ENCODE measurements at regions not wholly inside any gene's neighbourhood (a gene's known extent, or its start where the extent isn't known, plus 50 kb on each side); places are given as distances from the start of the nearest gene placed in this dataset.

GRCh38 chr1:224493269-224493668, 58.7 kb upstream of the WDR26 start:
- no peak for TF ChIP-seq CTCF (IDR thresholded peaks at IDR 0.05; ENCODE audit: insufficient read depth, low read depth, low read length)
- no peak for DNase-seq (ENCODE audit: low read depth)
- H3K4me3 ChIP-seq (ENCODE audit: low read depth, low read length): no peak overlapping the region

- TF ChIP-seq CTCF (IDR thresholded peaks at IDR 0.05; ENCODE audit: insufficient read depth, low read depth, low read length): no peak
- DNase-seq (ENCODE audit: low read depth): no peak
- H3K4me3 ChIP-seq (ENCODE audit: low read depth, low read length): no peak overlapping the region
These were observed 59.7 kb upstream of the WDR26 start for GRCh38 chr1:224494343-224494742.

DNA sequence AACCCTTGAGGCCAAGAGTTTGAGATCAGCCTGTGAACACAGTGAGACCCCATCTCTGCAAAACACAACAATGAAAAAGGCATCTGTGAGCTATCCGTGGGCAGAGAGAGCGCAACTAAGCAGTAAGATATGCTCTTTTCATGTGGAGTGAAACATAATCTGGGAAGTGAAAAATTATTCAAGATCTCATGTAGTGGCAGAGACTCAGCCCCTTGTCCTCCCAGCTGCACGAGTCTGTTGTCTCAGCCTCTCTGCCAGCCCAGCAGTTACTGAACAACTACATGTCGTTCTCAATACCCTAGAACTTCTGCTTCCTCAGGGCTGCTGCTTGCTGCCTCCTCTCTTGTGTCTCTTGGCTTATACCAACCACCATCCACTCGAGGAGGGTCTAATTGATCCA, 61.3 kb upstream of the WDR26 start:
- TF ChIP-seq CTCF (IDR thresholded peaks at IDR 0.05; ENCODE audit: insufficient read depth, low read depth, low read length): no peak
- H3K4me3 ChIP-seq (ENCODE audit: low read depth, low read length): no peak overlapping the region
- no peak for DNase-seq (ENCODE audit: low read depth)

DNA sequence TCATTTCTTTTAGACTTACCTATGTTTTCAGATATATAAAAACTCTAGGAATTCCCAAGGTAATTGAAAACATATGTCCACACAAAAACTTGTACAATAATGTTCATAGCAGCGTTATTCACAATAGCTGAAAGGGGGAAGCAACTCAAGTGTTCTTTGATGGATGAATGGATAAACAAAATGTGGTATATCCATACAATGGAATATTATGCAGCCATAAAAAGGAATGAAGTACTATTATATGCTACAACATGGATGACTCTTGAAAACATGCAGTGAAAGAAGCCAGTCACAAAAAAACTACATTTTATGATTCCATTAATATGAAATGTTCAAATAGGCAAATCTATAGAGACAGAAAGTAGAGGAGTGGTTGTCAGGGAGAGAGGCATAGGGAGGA, 62.2 kb upstream of the WDR26 start:
- DNase-seq (ENCODE audit: low read depth): no peak
- H3K4me3 ChIP-seq (ENCODE audit: low read depth, low read length): no peak overlapping the region
- no peak for TF ChIP-seq CTCF (IDR thresholded peaks at IDR 0.05; ENCODE audit: insufficient read depth, low read depth, low read length)

DNA sequence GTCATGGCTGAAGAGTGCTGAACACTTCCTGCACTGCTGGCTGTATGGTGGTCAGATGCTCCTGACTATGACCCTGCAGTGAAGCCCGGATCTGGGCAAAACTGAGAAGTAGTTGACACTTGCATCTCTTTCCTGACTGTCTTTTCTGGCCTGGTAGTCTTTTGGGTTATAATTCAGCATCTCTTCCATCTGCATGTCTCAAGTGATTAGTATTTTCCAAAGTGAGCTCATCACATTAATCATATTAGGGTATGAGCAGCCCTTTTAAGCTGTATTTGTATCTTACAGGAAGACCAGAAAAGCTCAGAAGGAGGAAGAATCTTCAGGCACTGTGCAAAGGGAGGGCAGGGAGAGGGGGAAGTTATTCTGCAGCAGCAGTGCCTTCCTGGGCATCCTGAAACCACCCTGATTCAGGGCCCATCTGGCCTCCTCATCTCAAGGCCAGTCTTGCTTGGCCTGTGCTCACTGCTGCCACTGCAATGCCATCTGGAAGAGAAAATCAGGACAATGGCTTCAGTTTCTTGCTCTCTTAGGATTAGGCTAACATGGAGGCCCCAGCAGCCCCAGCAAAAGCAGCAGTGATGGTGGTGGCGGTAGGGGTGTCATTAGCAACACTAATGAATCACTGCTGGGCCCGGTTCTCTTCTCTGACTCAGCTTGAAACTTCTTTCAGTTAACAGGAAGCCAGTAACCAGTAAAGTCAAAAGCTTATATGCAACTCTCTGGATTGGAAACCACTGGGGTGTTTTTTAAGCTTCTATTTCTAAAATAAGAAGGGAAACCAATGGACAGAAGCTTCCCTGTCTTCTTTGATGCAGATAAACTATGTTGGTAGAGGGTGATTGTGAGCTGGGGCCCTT, 63.3 kb upstream of the WDR26 start:
- no peak for TF ChIP-seq CTCF (IDR thresholded peaks at IDR 0.05; ENCODE audit: insufficient read depth, low read depth, low read length)
- no peak overlapping the region for H3K4me3 ChIP-seq (ENCODE audit: low read depth, low read length)
- DNase-seq (ENCODE audit: low read depth): peak; percentile 71

- DNase-seq (ENCODE audit: low read depth): peak; percentile 58
- H3K4me3 ChIP-seq (ENCODE audit: low read depth, low read length): no peak overlapping the region
- TF ChIP-seq CTCF (IDR thresholded peaks at IDR 0.05; ENCODE audit: insufficient read depth, low read depth, low read length): no peak
These were observed 64.1 kb upstream of the WDR26 start for GRCh38 chr1:224498574-224499170.
